Stomach (tissue), 8 donors: ENCODE measurements at regions not wholly inside any gene's neighbourhood (a gene's known extent, or its start where the extent isn't known, plus 50 kb on each side); places are given as distances from the start of the nearest gene placed in this dataset.

Experiments
- DNase-seq, 2 donors: peaks; one replicate each; pipeline versions ENCODE4 v3.0.0 to v3.0.0-alpha.2; 2013 to 2019
- H3K27ac ChIP-seq, 5 donors: fragments of 200-600 bp in 4 of 5; sonication (generic) in 4 of 5; one replicate each; pipeline ENCODE4 v1.5.1; 2013 to 2019; ENCODE audit warnings: mild to moderate bottlenecking in 1 of 5, moderate library complexity in 1 of 5
- H3K27me3 ChIP-seq, 3 donors: fragments of 200-600 bp; sonication (generic); one replicate each; pipeline ENCODE4 v1.5.1; 2017 to 2019; ENCODE audit warnings: mixed run types in 1 of 3
- H3K36me3 ChIP-seq, 4 donors: fragments of 200-600 bp; sonication (generic); 1 replicate in 3 of 4; 2 replicates in 1 of 4; pipeline ENCODE4 v1.5.1; 2016 to 2019
- H3K4me1 ChIP-seq, 4 donors: fragments of 200-600 bp; sonication (generic); one replicate each; pipeline ENCODE4 v1.5.1; 2016 to 2019
- H3K4me3 ChIP-seq, 4 donors: fragments of 200-600 bp; sonication (generic) in 3 of 4; one replicate each; pipeline ENCODE4 v1.5.1; 2016 to 2019; ENCODE audit warnings: mild to moderate bottlenecking in 1 of 4
- H3K9me3 ChIP-seq, 4 donors: fragments of 200-600 bp; sonication (generic); one replicate each; pipeline ENCODE4 v1.5.1; 2016 to 2019
- CTCF ChIP-seq, 7 experiments: fragments of 450-650 bp in 4 of 7; fragments of 200-600 bp in 3 of 7; sonication (generic) in 3 of 7; IDR thresholded peaks; one replicate each; pipeline ENCODE4 v1.5.1; 2016 to 2019; ENCODE audit warnings: antibody characterized with exemption in 7 of 7, control low read depth in 2 of 7, mild to moderate bottlenecking in 1 of 7
- EP300 ChIP-seq: sonication (generic); formaldehyde crosslinking; IDR thresholded peaks from one replicate; pipeline ENCODE4 v1.6.1; 2017; ENCODE audit warnings: antibody characterized with exemption
- POLR2A ChIP-seq, 4 donors: fragments of 450-650 bp; IDR thresholded peaks; one replicate each; pipeline ENCODE4 v1.6.1; 2016; ENCODE audit warnings: antibody characterized with exemption in 4 of 4, control low read depth in 2 of 4, mild to moderate bottlenecking in 1 of 4, moderate library complexity in 1 of 4
- POLR2AphosphoS5 ChIP-seq, 3 donors: sonication (generic); formaldehyde crosslinking; IDR thresholded peaks; one replicate each; pipeline ENCODE4 v1.6.1; 2016; ENCODE audit warnings: antibody characterized with exemption in 3 of 3
- WGBS, 5 donors: extraction: QIAGEN DNeasy Blood & Tissue Kit in 3 of 5; methylation state at CpG; one replicate each; pipeline versions ENCODE4 v1.1.5 to v1.1.7; 2013 to 2018; 5-methylcytosine and 5-hydroxymethylcytosine counted together
- intact Hi-C: fragments of 100-400 bp; cut with DNase I; formaldehyde crosslinking; loops from one replicate; pipeline ENCODE4 v1.15.1; 2023; ENCODE audit warnings: low total_unique reads
- donor health status: healthy with polysubstance abuse.
- donor health status: Bipolar disorder and iron deficiency.
- donor health status: healthy.

GRCh38 chr16:6562986-6563385 lies 769.7 kb upstream of the RBFOX1 start:
- H3K27me3 ChIP-seq: no peaks in the 10 kb centered on the region
- no peaks in the 10 kb centered on the region for H3K36me3 ChIP-seq
- 79 to 92% (median 87%) methylated on average over 3 of the region's 3 CpGs for WGBS, 5 donors
- intact Hi-C loops: no loop called here
- H3K9me3 ChIP-seq: peaks cover 0 to 3% (median 0%) of the 10 kb centered on the region in 4 donors
- no peak for TF ChIP-seq CTCF (IDR thresholded peaks at IDR 0.05)
- no peak for TF ChIP-seq POLR2AphosphoS5 (IDR thresholded peaks at IDR 0.05)
- no peaks in the 10 kb centered on the region for H3K4me1 ChIP-seq
- no peak overlapping the region for H3K27ac ChIP-seq
- H3K4me3 ChIP-seq: no peak overlapping the region
- no peak for DNase-seq

- DNase-seq: no peak
- Histone ChIP-seq H3K4me3 (no peak overlapping the region), H3K9me3 (no peaks in the 10 kb centered on the region), H3K4me1 (no peaks in the 10 kb centered on the region), H3K27me3 (no peaks in the 10 kb centered on the region), H3K27ac (no peak overlapping the region), H3K36me3 (no peaks in the 10 kb centered on the region)
- 56 to 70% (median 58%) methylated on average over 4 of the region's 4 CpGs for WGBS, 5 donors
- TF ChIP-seq EP300 (no peak), POLR2AphosphoS5 (IDR thresholded peaks at IDR 0.05) (no peak), POLR2A (IDR thresholded peaks at IDR 0.05) (no peak), CTCF (IDR thresholded peaks at IDR 0.05) (no peak)
- intact Hi-C loops: no loop called here
These were observed 772.1 kb upstream of the RBFOX1 start for GRCh38 chr16:6560306-6561100.

- no peak overlapping the region for H3K27ac ChIP-seq
- TF ChIP-seq EP300: no peak
- TF ChIP-seq POLR2A (IDR thresholded peaks at IDR 0.05): no peak
- TF ChIP-seq CTCF (IDR thresholded peaks at IDR 0.05): no peak
- TF ChIP-seq POLR2AphosphoS5 (IDR thresholded peaks at IDR 0.05): no peak
- intact Hi-C loops: no loop called here
- 12 to 25% (median 18%) methylated on average over 7 of the region's 7 CpGs for whole genome bisulfite sequencing, 5 donors
- no peak overlapping the region for H3K4me3 ChIP-seq
- DNase-seq: no peak
- no peaks in the 10 kb centered on the region for H3K27me3 ChIP-seq
- no peaks in the 10 kb centered on the region for H3K36me3 ChIP-seq
- H3K9me3 ChIP-seq: no peaks in the 10 kb centered on the region
- no peaks in the 10 kb centered on the region for H3K4me1 ChIP-seq
These were observed 774.0 kb upstream of the RBFOX1 start for GRCh38 chr16:6558661-6559060.

GRCh38 chr16:6558126-6558525 lies 774.5 kb upstream of the RBFOX1 start:
- no peaks in the 10 kb centered on the region for H3K36me3 ChIP-seq

More at GRCh38 chr16:6558126-6558525, 774.5 kb upstream of the RBFOX1 start:
- H3K27ac ChIP-seq: no peak overlapping the region
- TF ChIP-seq CTCF (IDR thresholded peaks at IDR 0.05): no peak
- TF ChIP-seq POLR2A (IDR thresholded peaks at IDR 0.05): no peak
- TF ChIP-seq EP300: no peak
- TF ChIP-seq POLR2AphosphoS5 (IDR thresholded peaks at IDR 0.05): no peak
- H3K4me1 ChIP-seq: no peaks in the 10 kb centered on the region
- H3K27me3 ChIP-seq: no peaks in the 10 kb centered on the region
- intact Hi-C loops: no loop called here
- 7 to 18% (median 14%) methylated on average over 8 of the region's 8 CpGs for WGBS, 5 donors
- H3K4me3 ChIP-seq: no peak overlapping the region
- peaks cover 0 to 5% (median 0%) of the 10 kb centered on the region in 4 donors for H3K9me3 ChIP-seq
- DNase-seq: no peak
